Right lobe of liver (tissue), 4 donors: ENCODE measurements at regions not wholly inside any gene's neighbourhood (a gene's known extent, or its start where the extent isn't known, plus 50 kb on each side); places are given as distances from the start of the nearest gene placed in this dataset.

Experiments
- CTCF ChIP-seq, 4 donors: fragments of 200-600 bp in 3 of 4; fragments of 450-650 bp in 1 of 4; IDR thresholded peaks; one replicate each; pipeline versions ENCODE4 v1.5.1 to v1.8.0; 2016 to 2022; ENCODE audit warnings: antibody characterized with exemption in 4 of 4, mild to moderate bottlenecking in 2 of 4
- POLR2A ChIP-seq: fragments of 450-650 bp; IDR thresholded peaks from one replicate; pipeline ENCODE4 v1.6.1; 2017; ENCODE audit warnings: antibody characterized with exemption, mild to moderate bottlenecking
- donor health status: DM: no; HTN: no; CAD: no.
- donor health status: DM: no; HTN: no; CAD: no.
- donor health status: DM: no; HTN: yes; CAD: no.

- TF ChIP-seq CTCF (IDR thresholded peaks at IDR 0.05) (no peak), POLR2A (no peak)
Observed at GRCh38 chr6:144723431-144723830, 438.3 kb downstream of the UTRN start.
